ENCODE measurements at regions not wholly inside any gene's neighbourhood (a gene's known extent, or its start where the extent isn't known, plus 50 kb on each side); places are given as distances from the start of the nearest gene placed in this dataset.

GRCh38 chr5:143673676-143674468, 138.1 kb upstream of the HMHB1 start:
- Mint-ChIP-seq H3K4me1 (ENCODE audit: low read depth) (peaks cover 12% of the 10 kb centered on the region), H3K9me3 (peaks cover 5% of the 10 kb centered on the region), H3K36me3 (ENCODE audit: low read depth) (no peaks in the 10 kb centered on the region), H3K4me3 (no peak overlapping the region), H3K27ac (no peak overlapping the region), H3K27me3 (peaks cover 13% of the 10 kb centered on the region)

DNA sequence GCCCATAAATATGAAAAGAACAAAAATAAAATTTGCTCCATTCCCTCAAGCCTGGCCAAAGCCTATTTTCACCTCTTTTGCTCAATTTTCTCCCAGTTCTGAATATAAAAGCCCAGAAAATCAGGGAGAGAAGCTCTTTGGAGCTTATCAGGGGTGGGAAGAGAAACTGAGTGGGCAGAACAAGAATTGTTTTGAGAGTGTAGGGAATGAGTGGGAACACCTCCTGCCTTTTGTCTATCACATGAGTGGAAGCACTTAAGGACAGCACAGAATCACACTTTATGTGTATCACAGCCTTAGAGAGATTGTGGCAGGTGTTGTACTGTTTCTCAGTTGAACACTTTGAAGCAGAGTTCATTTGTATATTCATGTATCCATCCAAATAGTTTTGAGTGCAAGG, 139.2 kb upstream of the HMHB1 start:
- peaks cover 13% of the 10 kb centered on the region for H3K27me3 Mint-ChIP-seq
- peaks cover 5% of the 10 kb centered on the region for H3K9me3 Mint-ChIP-seq
- H3K4me1 Mint-ChIP-seq (ENCODE audit: low read depth) = peaks cover 1% of the 10 kb centered on the region
- H3K27ac Mint-ChIP-seq = no peak overlapping the region
- H3K36me3 Mint-ChIP-seq (ENCODE audit: low read depth) = no peaks in the 10 kb centered on the region
- H3K4me3 Mint-ChIP-seq = no peak overlapping the region

GRCh38 chr5:143671674-143672569, 140.0 kb upstream of the HMHB1 start:
- Mint-ChIP-seq H3K4me1 (ENCODE audit: low read depth) (no peaks in the 10 kb centered on the region), H3K27ac (no peak overlapping the region), H3K36me3 (ENCODE audit: low read depth) (no peaks in the 10 kb centered on the region), H3K4me3 (no peak overlapping the region), H3K9me3 (peaks cover 5% of the 10 kb centered on the region), H3K27me3 (peaks cover 13% of the 10 kb centered on the region)

DNA sequence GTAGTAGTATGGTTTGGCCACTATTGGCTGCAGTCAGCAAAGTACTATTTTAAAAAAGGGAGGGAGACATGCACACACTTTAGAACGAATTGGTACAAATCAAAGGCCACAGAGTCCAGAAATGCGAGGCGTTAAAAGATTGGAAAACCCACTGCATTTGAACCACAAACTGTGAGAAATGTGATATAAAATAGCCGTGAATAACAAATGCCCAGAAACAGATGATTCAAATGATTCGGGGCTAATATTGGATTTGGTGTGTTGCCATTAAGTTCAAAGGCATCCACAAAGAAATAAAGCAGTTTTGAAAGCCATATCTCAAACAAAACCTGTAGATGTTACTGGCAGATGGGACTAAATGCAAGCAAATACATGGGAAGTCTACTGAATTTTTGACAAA, 140.9 kb upstream of the HMHB1 start:
- H3K36me3 Mint-ChIP-seq (ENCODE audit: low read depth) = no peaks in the 10 kb centered on the region
- no peak overlapping the region for H3K4me3 Mint-ChIP-seq
- no peak overlapping the region for H3K27ac Mint-ChIP-seq
- peaks cover 5% of the 10 kb centered on the region for H3K9me3 Mint-ChIP-seq
- H3K27me3 Mint-ChIP-seq = peaks cover 13% of the 10 kb centered on the region
- no peaks in the 10 kb centered on the region for H3K4me1 Mint-ChIP-seq (ENCODE audit: low read depth)

GRCh38 chr5:143665866-143666265, 146.1 kb upstream of the HMHB1 start:
- Mint-ChIP-seq H3K27me3 (no peaks in the 10 kb centered on the region), H3K4me1 (ENCODE audit: low read depth) (no peaks in the 10 kb centered on the region), H3K36me3 (ENCODE audit: low read depth) (no peaks in the 10 kb centered on the region), H3K9me3 (peaks cover 4% of the 10 kb centered on the region), H3K4me3 (no peak overlapping the region), H3K27ac (no peak overlapping the region)

DNA sequence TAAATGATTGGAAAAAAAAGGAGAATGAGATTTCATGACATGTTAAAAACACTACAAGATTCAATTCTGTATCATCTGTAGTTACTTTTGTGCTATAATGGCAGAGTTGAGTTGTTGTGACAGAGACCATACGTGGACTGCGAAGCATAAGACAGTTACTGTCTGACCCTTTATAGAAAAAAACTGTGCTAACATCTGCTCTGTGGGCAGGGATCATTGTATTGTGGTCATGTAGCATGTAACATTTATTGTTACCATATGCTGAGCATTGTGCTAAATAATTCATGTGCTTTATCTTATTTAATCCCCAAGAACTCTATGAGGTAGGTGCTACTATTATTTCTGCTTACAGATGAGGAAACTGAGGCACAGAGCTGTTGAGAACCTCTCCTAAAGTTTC, 147.3 kb upstream of the HMHB1 start:
- no peaks in the 10 kb centered on the region for H3K4me1 Mint-ChIP-seq (ENCODE audit: low read depth)
- no peak overlapping the region for H3K4me3 Mint-ChIP-seq
- no peaks in the 10 kb centered on the region for H3K36me3 Mint-ChIP-seq (ENCODE audit: low read depth)
- no peak overlapping the region for H3K27ac Mint-ChIP-seq
- H3K9me3 Mint-ChIP-seq = no peaks in the 10 kb centered on the region
- no peaks in the 10 kb centered on the region for H3K27me3 Mint-ChIP-seq

DNA sequence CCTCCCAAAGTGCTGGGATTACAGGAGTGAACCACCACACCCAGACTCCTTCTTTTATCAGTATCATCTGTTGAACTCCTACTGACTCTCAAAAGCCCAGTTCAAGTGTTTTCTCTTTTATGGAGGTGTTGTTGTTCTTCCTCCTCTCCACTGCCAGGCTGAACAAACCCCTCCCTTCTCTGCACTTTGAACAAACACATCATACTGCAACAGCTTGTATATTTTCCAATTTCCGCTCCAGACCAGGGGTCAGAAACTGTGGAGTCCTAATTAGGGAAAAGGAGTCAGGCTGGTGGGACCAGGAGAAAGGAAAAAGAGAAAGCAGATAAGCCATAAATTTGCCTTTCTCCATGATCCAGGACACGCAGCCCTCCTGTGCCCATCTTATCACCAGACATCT, 148.1 kb upstream of the HMHB1 start:
- H3K36me3 Mint-ChIP-seq (ENCODE audit: low read depth) = no peaks in the 10 kb centered on the region
- H3K9me3 Mint-ChIP-seq = no peaks in the 10 kb centered on the region
- no peak overlapping the region for H3K27ac Mint-ChIP-seq
- H3K4me3 Mint-ChIP-seq = no peak overlapping the region
- H3K4me1 Mint-ChIP-seq (ENCODE audit: low read depth) = no peaks in the 10 kb centered on the region
- H3K27me3 Mint-ChIP-seq = no peaks in the 10 kb centered on the region

GRCh38 chr5:143662020-143662419, 149.9 kb upstream of the HMHB1 start:
- Mint-ChIP-seq H3K9me3 (no peaks in the 10 kb centered on the region), H3K27ac (no peak overlapping the region), H3K4me3 (no peak overlapping the region), H3K36me3 (ENCODE audit: low read depth) (no peaks in the 10 kb centered on the region), H3K4me1 (ENCODE audit: low read depth) (no peaks in the 10 kb centered on the region), H3K27me3 (no peaks in the 10 kb centered on the region)

DNA sequence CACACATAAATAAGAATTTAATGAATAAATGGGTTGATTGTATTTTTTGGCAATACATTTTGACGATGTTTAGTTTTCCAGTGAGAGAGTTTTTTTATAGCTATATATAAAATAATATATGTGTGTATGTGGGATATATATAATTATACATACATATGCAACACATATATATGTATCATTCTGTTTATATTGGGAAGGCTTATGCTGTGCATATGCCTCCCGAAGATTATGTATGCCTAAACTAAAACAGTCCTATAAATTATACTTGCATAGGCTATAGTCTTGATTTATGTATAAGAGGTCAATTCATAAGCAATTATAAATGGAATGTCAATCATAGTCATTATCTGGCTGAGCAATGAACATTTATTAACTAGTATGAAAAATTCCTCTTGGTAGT, 151.3 kb upstream of the HMHB1 start:
- Mint-ChIP-seq H3K36me3 (ENCODE audit: low read depth) (no peaks in the 10 kb centered on the region), H3K27ac (no peak overlapping the region), H3K4me3 (no peak overlapping the region), H3K27me3 (no peaks in the 10 kb centered on the region), H3K9me3 (no peaks in the 10 kb centered on the region), H3K4me1 (ENCODE audit: low read depth) (no peaks in the 10 kb centered on the region)

- Mint-ChIP-seq H3K27me3 (no peaks in the 10 kb centered on the region), H3K9me3 (no peaks in the 10 kb centered on the region), H3K4me3 (no peak overlapping the region), H3K36me3 (ENCODE audit: low read depth) (no peaks in the 10 kb centered on the region), H3K4me1 (ENCODE audit: low read depth) (no peaks in the 10 kb centered on the region), H3K27ac (no peak overlapping the region)
These were observed 152.2 kb upstream of the HMHB1 start for GRCh38 chr5:143659599-143660238.

DNA sequence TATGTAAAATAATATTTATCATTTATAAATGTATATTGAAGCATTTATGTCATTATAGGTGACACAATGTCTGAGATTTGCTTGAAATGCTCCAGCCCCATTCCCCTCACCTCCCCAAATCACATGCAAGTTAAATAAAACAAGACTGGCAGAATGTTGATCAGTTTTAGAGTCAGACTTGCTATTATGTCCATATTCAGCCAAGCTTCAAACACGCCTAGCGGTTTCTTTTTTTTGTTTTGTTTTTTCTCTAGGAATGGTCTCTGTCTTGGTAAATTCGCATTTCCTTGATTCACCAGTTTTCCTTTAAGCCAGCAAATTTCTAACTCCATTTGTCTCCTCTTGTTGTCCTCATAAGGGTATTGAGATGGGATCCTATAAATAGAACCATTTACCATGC, 153.0 kb upstream of the HMHB1 start:
- Mint-ChIP-seq H3K27ac (no peak overlapping the region), H3K4me3 (no peak overlapping the region), H3K27me3 (no peaks in the 10 kb centered on the region), H3K4me1 (ENCODE audit: low read depth) (no peaks in the 10 kb centered on the region), H3K36me3 (ENCODE audit: low read depth) (no peaks in the 10 kb centered on the region), H3K9me3 (peaks cover under 1% of the 10 kb centered on the region)

- H3K27me3 Mint-ChIP-seq = no peaks in the 10 kb centered on the region
- H3K4me1 Mint-ChIP-seq (ENCODE audit: low read depth) = peaks cover 12% of the 10 kb centered on the region
- H3K27ac Mint-ChIP-seq = no peak overlapping the region
- peaks cover 4% of the 10 kb centered on the region for H3K9me3 Mint-ChIP-seq
- no peak overlapping the region for H3K4me3 Mint-ChIP-seq
- H3K36me3 Mint-ChIP-seq (ENCODE audit: low read depth) = no peaks in the 10 kb centered on the region
These were observed 154.2 kb upstream of the HMHB1 start for GRCh38 chr5:143657647-143658285.

- peaks cover 4% of the 10 kb centered on the region for H3K9me3 Mint-ChIP-seq
- peaks cover 24% of the 10 kb centered on the region for H3K4me1 Mint-ChIP-seq (ENCODE audit: low read depth)
- no peaks in the 10 kb centered on the region for H3K36me3 Mint-ChIP-seq (ENCODE audit: low read depth)
- H3K27me3 Mint-ChIP-seq = no peaks in the 10 kb centered on the region
- no peak overlapping the region for H3K4me3 Mint-ChIP-seq
- no peak overlapping the region for H3K27ac Mint-ChIP-seq
These were observed 158.1 kb upstream of the HMHB1 start for GRCh38 chr5:143653766-143654282.

- peaks cover 4% of the 10 kb centered on the region for H3K9me3 Mint-ChIP-seq
- H3K36me3 Mint-ChIP-seq (ENCODE audit: low read depth) = no peaks in the 10 kb centered on the region
- H3K4me1 Mint-ChIP-seq (ENCODE audit: low read depth) = peaks cover 26% of the 10 kb centered on the region
- no peaks in the 10 kb centered on the region for H3K27me3 Mint-ChIP-seq
- H3K27ac Mint-ChIP-seq = peak overlapping the region; percentile 53
- no peak overlapping the region for H3K4me3 Mint-ChIP-seq
These were observed 158.7 kb upstream of the HMHB1 start for GRCh38 chr5:143653256-143653655.
